BLaER1 treated with 17β-estradiol and CSF1 and Interleukin-3, amounts not matched to agents 10 nM and 100 nM (cell line): ENCODE measurements at regions not wholly inside any gene's neighbourhood (a gene's known extent, or its start where the extent isn't known, plus 50 kb on each side); places are given as distances from the start of the nearest gene placed in this dataset.

Experiments used
- H3K27ac ChIP-seq, 11 experiments: shearing (Covaris generic); formaldehyde crosslinking; 2 replicates each; pipeline ENCODE4 v1.8.1; 2022
- H3K27me3 ChIP-seq, 11 experiments: shearing (Covaris generic); formaldehyde crosslinking; 2 replicates each; pipeline ENCODE4 v1.8.1; 2022
- H3K36me3 ChIP-seq, 11 experiments: shearing (Covaris generic); formaldehyde crosslinking; 2 replicates each; pipeline ENCODE4 v1.8.1; 2022
- H3K4me1 ChIP-seq, 10 experiments: shearing (Covaris generic); formaldehyde crosslinking; 2 replicates each; pipeline ENCODE4 v1.8.1; 2022
- H3K4me2 ChIP-seq, 11 experiments: shearing (Covaris generic); formaldehyde crosslinking; 2 replicates each; pipeline ENCODE4 v1.8.1; 2022
- H3K4me3 ChIP-seq, 10 experiments: shearing (Covaris generic); formaldehyde crosslinking; 2 replicates each; pipeline ENCODE4 v1.8.1; 2022
- H3K9ac ChIP-seq, 11 experiments: shearing (Covaris generic); formaldehyde crosslinking; 2 replicates each; pipeline ENCODE4 v1.8.1; 2022
- H3K9me3 ChIP-seq, 11 experiments: shearing (Covaris generic); formaldehyde crosslinking; replicated peaks in 1 of 11; 2 replicates each; pipeline ENCODE4 v1.8.1; 2022
- H4K20me1 ChIP-seq, 11 experiments: shearing (Covaris generic); formaldehyde crosslinking; 2 replicates each; pipeline ENCODE4 v1.8.1; 2022
- Cebpa-rat ChIP-seq, 11 experiments: shearing (Covaris generic); IDR thresholded peaks; 2 replicates each; pipeline ENCODE4 v1.8.1; 2022

DNA sequence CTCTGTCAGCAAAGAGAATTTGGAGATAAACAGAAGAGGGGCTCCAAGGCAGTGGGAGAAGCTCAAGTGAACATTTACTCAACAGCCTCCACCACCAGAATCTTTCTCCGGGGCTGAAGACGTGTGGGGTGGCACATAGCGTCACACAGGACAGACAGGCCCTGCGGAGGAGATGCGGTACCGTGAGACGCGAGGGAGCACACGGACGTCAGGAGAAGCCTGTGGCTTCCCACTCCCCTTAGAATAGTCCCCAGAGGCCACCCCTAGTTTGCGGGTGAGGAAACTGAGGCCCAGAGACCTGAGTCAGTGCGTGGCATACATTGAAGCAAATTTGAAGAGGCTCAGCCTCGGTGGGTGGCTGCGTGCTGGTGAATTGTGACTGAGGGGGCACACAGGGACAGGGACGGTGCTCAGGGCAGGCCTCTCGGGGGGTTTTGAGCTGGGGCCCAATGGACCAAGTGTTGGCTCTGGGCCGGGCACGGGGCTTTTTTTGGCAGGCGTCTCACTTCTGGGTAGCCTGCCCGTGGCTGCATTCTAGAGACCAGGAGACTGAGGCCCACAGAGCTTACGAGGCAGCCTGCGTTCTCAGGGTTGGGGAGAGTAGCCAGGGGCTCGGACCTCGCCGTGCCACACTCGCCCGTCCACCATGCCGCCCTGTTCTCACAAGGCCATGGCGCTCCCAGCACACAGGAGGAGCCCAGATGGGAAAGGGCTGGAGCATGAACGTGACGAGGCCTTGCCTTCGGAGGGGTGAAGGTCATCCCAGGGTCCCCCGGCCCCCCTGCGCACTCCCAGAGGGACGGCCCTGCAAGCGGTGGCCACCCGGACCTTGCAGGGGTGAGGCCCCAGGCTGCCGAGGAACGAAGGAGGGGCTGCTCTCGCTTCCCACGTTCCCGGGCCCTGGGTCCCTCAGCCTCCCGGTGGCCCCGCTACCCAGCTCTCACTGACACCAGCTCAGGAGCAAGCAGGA lies 220.6 kb downstream of the C9orf50 start:
- H3K4me1 ChIP-seq, result peaks cover 62 to 71% (median 69%) of the 10 kb centered on the region in 10 experiments
- H3K36me3 ChIP-seq, result no peaks in the 10 kb centered on the region
- H3K27ac ChIP-seq, result peak overlapping the region in 2 of 11 experiments; percentile 35 to 42; a peak in 5 of 22 replicates
- peak overlapping the region in 5 of 11 experiments; percentile 12 to 41 (median 33); a peak in 8 of 22 replicates for H3K9ac ChIP-seq
- H3K9me3 ChIP-seq, result peaks cover 0 to 11% (median 0%) of the 10 kb centered on the region in 11 experiments; a peak in 2 of 22 replicates
- no peak for TF ChIP-seq Cebpa-rat (IDR thresholded peaks at IDR 0.05)
- H4K20me1 ChIP-seq, result no peaks in the 10 kb centered on the region
- H3K4me2 ChIP-seq, result peak overlapping the region; percentile 56 to 90 (median 72)
- H3K27me3 ChIP-seq, result peaks cover 0 to 22% (median 0%) of the 10 kb centered on the region in 11 experiments; a peak in 4 of 22 replicates
- H3K4me3 ChIP-seq, result no peak overlapping the region

DNA sequence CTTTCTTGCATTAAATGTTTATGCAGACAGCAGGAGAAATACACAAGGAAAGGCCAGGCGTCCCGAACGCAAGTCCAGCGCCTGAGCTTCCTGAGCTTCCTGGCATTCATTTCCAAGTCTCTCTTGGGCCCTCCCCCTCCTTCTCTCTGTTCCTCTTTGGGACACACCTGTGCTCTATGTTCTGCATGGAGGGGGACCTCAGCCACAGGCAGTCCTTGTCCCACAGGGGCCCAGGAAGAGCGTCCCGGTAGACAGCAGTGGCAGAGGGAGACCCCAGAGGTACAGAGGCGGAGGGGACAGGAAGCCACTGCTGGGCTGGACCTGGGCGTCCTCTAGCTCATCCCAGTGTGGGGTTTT lies 221.3 kb downstream of the C9orf50 start:
- Histone ChIP-seq H3K27me3 (peaks cover 0 to 22% (median 0%) of the 10 kb centered on the region in 11 experiments; a peak in 4 of 22 replicates), H3K9me3 (peaks cover 0 to 11% (median 0%) of the 10 kb centered on the region in 11 experiments; a peak in 2 of 22 replicates), H3K27ac (peak overlapping the region in 1 of 11 experiments; percentile 42; a peak in 2 of 22 replicates), H3K9ac (peak overlapping the region in 3 of 11 experiments; percentile 29 to 35 (median 33); a peak in 5 of 22 replicates), H3K4me3 (no peak overlapping the region), H3K36me3 (no peaks in the 10 kb centered on the region), H4K20me1 (no peaks in the 10 kb centered on the region), H3K4me1 (peaks cover 55 to 67% (median 65%) of the 10 kb centered on the region in 10 experiments), H3K4me2 (peak overlapping the region; percentile 56 to 90 (median 72))
- no peak for TF ChIP-seq Cebpa-rat (IDR thresholded peaks at IDR 0.05)

DNA sequence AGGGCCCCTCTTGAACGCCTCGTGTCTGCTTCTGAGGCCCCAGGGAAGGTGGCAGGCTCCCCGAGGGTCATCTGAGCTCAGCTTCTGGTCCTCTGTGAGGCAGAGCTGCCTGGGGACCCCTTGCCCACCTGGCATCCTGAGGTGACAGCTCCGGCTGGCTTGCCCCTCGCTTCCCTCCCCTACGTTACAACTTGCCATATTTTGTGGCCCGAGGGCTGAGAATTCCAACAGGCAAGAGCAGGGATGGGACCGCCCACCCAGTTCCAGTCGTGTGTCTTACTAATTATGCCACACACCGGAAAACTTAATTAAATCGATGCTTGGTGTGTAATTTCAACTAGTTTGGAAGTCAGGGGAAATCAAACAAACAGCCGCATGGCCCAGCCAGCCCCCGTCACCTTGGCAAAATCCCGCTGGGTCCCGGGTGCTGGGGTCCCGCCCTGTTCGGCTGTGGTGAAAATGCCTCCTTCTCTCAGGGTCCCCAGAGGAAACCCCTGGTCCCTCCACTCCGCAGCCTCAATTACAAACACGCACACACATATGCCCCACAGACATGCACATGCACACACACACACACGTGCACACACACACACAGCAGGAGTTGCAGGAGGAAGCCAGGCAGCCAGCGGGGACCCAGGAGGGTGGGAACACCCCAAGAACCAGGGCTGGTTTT lies 221.0 kb upstream of the IER5L start:
- Histone ChIP-seq H3K36me3 (no peaks in the 10 kb centered on the region), H3K4me1 (peaks cover 50 to 67% (median 65%) of the 10 kb centered on the region in 10 experiments), H4K20me1 (no peaks in the 10 kb centered on the region), H3K27ac (peak overlapping the region in 1 of 11 experiments; percentile 45; a peak in 2 of 22 replicates), H3K4me2 (peak overlapping the region; percentile 56 to 90 (median 72)), H3K27me3 (peaks cover 0 to 22% (median 0%) of the 10 kb centered on the region in 11 experiments; a peak in 4 of 22 replicates), H3K9ac (peak overlapping the region in 5 of 11 experiments; percentile 2 to 35 (median 29); a peak in 5 of 22 replicates), H3K4me3 (no peak overlapping the region), H3K9me3 (peaks cover 0 to 11% (median 0%) of the 10 kb centered on the region in 11 experiments; a peak in 2 of 22 replicates)
- TF ChIP-seq Cebpa-rat (IDR thresholded peaks at IDR 0.05), result no peak

DNA sequence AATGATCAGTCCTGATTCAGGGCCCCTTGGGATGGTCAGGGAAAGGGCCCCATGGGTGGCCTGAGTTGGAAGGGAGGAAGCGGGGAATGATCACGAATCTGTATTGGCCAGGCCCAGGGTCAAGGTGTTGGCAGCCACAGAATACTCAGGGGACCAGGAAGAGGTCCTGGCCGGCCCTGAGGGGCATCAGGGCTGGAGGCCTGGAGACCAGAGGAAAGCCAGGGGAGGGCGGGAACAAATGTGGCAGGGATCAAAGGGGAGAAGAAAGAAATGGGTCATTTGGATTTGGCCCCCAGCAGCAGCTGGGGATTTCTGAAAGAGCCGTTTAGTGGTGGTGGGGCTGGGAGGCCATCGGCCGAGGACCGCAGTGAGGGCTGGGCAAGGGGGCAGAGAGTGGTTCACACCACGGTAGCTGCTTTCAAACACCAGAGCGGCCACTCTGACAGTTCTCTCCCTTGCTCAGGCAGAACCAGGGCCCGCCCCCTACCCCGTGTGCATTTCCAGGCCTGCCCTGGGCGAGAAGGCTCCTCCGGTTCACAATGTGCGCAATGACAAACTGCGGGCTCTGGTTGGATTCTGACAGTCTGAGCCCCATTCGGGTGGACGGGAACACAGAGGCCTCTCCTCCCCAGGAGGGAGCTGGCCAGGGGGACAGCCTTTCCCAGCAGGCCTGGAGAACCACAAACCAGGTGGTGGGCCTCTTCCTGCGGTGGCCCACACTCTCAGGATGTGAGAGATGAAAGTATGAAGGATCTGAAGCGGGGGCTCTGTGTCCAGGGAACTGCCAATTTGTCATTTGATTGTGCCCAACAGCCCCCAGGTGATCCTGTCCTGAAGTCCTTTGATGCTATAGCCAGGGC lies 220.3 kb upstream of the IER5L start:
- H4K20me1 ChIP-seq, result no peaks in the 10 kb centered on the region
- peak overlapping the region; percentile 56 to 90 (median 72) for H3K4me2 ChIP-seq
- no peak overlapping the region for H3K4me3 ChIP-seq
- peaks cover 0 to 11% (median 0%) of the 10 kb centered on the region in 11 experiments; a peak in 2 of 22 replicates for H3K9me3 ChIP-seq
- TF ChIP-seq Cebpa-rat (IDR thresholded peaks at IDR 0.05), result no peak
- H3K9ac ChIP-seq, result peak overlapping the region in 4 of 11 experiments; percentile 2 to 29 (median 21); a peak in 5 of 22 replicates
- no peaks in the 10 kb centered on the region for H3K36me3 ChIP-seq
- H3K27ac ChIP-seq, result peak overlapping the region in 1 of 11 experiments; percentile 45; a peak in 2 of 22 replicates
- H3K4me1 ChIP-seq, result peaks cover 42 to 67% (median 65%) of the 10 kb centered on the region in 10 experiments
- peaks cover 0 to 22% (median 0%) of the 10 kb centered on the region in 11 experiments; a peak in 4 of 22 replicates for H3K27me3 ChIP-seq

DNA sequence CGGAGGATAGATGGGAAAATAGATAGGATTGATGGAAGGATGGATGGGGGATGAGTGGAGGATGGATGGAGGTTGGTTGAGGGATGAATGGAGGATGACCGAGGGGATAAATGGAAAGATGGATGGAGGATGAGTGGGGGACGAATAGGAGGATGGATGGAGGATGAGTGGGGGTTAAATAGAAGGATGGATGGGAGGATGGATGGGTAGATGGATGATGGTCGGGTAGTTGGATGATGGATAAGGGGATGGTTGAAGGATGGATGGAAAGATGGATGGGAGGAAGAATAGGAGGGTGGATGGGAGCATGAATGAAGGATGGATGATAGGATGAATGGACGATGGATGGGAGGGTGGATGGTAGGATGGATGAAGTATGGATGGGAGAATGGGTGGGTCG lies 219.3 kb upstream of the IER5L start:
- peaks cover 0 to 22% (median 0%) of the 10 kb centered on the region in 11 experiments; a peak in 4 of 22 replicates for H3K27me3 ChIP-seq
- H3K4me1 ChIP-seq, result peaks cover 33 to 66% (median 63%) of the 10 kb centered on the region in 10 experiments
- no peak for TF ChIP-seq Cebpa-rat (IDR thresholded peaks at IDR 0.05)
- peaks cover 0 to 11% (median 0%) of the 10 kb centered on the region in 11 experiments; a peak in 2 of 22 replicates for H3K9me3 ChIP-seq
- H3K4me2 ChIP-seq, result no peak overlapping the region
- H4K20me1 ChIP-seq, result no peaks in the 10 kb centered on the region
- no peak overlapping the region for H3K9ac ChIP-seq
- H3K27ac ChIP-seq, result no peak overlapping the region
- no peak overlapping the region for H3K4me3 ChIP-seq
- H3K36me3 ChIP-seq, result no peaks in the 10 kb centered on the region

- Histone ChIP-seq H3K4me3 (no peak overlapping the region), H3K4me2 (no peak overlapping the region), H3K4me1 (peaks cover 30 to 69% (median 58%) of the 10 kb centered on the region in 10 experiments), H4K20me1 (no peaks in the 10 kb centered on the region), H3K36me3 (no peaks in the 10 kb centered on the region), H3K27me3 (peaks cover 0 to 22% (median 0%) of the 10 kb centered on the region in 11 experiments; a peak in 4 of 22 replicates), H3K9me3 (peaks cover 0 to 11% (median 0%) of the 10 kb centered on the region in 11 experiments; a peak in 2 of 22 replicates), H3K9ac (no peak overlapping the region), H3K27ac (no peak overlapping the region)
- no peak for TF ChIP-seq Cebpa-rat (IDR thresholded peaks at IDR 0.05)
These were observed 218.3 kb upstream of the IER5L start for GRCh38 chr9:129396365-129396708.

DNA sequence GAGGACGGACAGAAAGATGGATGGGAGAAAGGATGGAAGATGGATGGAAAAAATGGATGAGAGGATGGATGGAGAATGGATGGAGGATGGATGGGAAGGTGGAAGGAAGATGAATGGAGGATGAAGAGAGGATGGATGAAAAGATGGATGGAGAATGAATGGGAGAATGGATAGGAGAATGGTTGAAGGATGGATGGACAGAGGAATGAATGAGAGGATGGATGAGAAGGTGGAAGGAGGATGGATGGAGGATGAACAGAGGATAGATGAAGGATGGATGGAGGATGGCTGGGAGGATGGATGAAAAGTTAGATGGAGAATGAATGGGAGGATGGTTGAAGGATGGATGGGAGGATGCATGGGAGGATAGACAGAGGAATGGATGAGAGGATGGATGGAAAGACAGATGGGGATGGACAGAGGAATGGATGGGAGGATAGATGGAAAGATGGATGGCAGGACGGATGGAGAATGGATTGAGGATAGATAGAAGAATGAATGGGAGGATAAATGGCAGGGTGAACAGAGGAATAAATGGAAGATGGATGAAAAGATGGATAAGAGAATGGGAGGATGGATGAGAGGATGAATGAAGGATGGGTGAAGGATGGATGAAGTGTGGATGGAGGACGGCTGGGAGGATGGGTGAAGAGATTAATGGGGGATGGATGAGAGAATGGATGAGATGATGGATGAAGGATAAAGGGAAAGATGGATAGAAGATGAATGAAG lies 217.7 kb upstream of the IER5L start:
- Histone ChIP-seq H3K36me3 (no peaks in the 10 kb centered on the region), H4K20me1 (no peaks in the 10 kb centered on the region), H3K9me3 (peaks cover 0 to 11% (median 0%) of the 10 kb centered on the region in 11 experiments; a peak in 2 of 22 replicates), H3K4me2 (no peak overlapping the region), H3K27ac (no peak overlapping the region), H3K27me3 (peaks cover 0 to 21% (median 0%) of the 10 kb centered on the region in 11 experiments; a peak in 4 of 22 replicates), H3K9ac (no peak overlapping the region), H3K4me1 (peaks cover 24 to 65% (median 53%) of the 10 kb centered on the region in 10 experiments), H3K4me3 (no peak overlapping the region)
- TF ChIP-seq Cebpa-rat (IDR thresholded peaks at IDR 0.05), result no peak
